HK-2 (cell line): ENCODE measurements at regions not wholly inside any gene's neighbourhood (a gene's known extent, or its start where the extent isn't known, plus 50 kb on each side); places are given as distances from the start of the nearest gene placed in this dataset.
A peak's percentile ranks its signal among the peaks of the same experiment; 100 is the strongest.
"Not testable (repeated sequence)": the region's sequence is repeated elsewhere in the genome, so short reads cannot be mapped to it uniquely, and the experiment has no call there.

Experiments used
- DNase-seq: peaks from one replicate; pipeline ENCODE4 v3.0.0-alpha.2; 2018; ENCODE audit not compliant: unreplicated experiment

DNA sequence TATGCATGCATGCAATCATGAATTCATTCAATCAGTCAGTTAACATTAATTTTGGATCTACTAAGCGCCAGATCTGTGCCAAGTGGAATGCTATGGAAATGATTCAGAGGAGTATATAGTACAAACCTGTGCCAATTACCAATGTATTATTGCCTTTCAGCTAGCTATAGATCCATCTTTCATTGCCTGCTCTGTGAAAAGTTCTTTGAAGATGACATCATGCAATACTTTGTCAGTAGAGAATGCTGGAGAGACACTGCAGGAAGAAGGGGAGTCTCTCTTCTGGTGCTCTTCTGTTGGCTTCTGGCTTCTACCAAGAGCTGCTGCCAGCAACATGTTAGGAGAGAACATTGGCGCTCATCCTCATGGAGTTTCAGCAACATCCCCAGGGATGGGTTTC is 81.0 kb upstream of the LMCD1 start:
- DNase-seq = no peak

- DNase-seq = no peak
These were observed 80.4 kb upstream of the LMCD1 start for GRCh38 chr3:8421267-8421666.

GRCh38 chr3:8421711-8422110 is 79.9 kb upstream of the LMCD1 start:
- DNase-seq = no peak

- DNase-seq = no peak
These were observed 78.3 kb upstream of the LMCD1 start for GRCh38 chr3:8423307-8423706.

DNA sequence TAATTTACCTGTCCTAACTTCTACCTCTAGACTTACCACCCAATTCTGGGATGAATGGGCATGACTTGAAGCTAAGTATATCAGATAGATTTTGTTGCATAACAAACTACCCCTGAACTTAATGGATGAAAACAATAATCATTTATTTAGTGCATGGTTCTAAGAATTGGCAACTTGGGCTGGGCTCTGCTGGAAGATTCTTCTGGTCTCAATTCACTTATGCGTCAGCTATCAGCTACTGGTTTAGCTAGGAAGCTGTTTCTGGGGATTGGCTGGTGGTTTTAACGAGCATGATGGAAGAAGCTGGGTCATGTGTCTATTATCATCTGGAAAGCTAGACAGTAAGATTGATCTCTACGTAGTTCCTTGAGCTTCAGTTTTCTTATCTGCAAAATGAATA is 77.3 kb upstream of the LMCD1 start:
- DNase-seq = no peak

- no peak for DNase-seq
These were observed 64.8 kb upstream of the LMCD1 start for GRCh38 chr3:8436661-8437287.

DNA sequence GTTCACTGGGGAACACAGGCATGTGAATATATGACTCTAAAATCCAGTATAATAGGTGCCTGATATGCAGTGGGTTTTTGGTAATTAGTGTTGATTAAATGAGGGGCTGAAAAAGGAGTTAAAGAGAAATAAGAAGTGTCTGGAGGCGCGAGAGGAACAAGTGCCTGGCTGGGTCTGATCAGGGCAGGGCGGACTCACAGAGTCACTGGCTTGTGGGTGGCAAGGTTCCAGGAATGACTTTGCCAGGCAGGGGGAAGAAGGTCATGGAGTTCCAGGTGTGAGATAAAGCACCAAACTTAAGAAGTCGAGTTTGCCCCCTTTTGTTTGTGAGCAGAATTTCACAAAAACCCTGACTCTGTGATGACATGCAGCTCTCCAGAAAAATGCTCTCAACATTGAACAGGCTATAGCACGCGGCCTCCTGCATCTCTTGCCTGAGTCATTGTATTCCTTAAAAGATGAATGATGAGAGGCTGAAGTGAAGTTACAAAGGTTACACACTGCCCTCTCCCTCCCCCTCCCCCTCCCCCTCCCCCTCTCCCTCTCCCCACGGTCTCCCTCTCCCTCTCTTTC is 63.0 kb upstream of the LMCD1 start:
- DNase-seq = no peak

DNA sequence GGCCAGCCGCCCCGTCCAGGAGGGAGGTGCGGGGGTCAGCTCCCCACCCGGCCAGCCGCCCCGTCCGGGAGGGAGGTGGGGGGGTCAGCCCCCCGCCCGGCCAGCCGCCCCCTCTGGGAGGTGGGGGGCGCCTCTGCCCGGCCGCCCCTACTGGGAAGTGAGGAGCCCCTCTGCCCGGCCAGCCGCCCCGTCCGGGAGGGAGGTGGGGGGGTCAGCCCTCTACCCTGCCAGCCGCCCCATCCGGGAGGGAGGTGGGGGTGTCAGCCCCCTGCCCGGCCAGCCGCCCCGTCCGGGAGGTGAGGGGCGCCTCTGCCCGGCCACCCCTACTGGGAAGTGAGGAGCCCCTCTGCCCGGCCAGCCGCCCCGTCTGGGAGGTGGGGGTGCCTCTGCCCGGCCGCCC is 61.5 kb upstream of the LMCD1 start:
- DNase-seq = not testable (repeated sequence)

DNA sequence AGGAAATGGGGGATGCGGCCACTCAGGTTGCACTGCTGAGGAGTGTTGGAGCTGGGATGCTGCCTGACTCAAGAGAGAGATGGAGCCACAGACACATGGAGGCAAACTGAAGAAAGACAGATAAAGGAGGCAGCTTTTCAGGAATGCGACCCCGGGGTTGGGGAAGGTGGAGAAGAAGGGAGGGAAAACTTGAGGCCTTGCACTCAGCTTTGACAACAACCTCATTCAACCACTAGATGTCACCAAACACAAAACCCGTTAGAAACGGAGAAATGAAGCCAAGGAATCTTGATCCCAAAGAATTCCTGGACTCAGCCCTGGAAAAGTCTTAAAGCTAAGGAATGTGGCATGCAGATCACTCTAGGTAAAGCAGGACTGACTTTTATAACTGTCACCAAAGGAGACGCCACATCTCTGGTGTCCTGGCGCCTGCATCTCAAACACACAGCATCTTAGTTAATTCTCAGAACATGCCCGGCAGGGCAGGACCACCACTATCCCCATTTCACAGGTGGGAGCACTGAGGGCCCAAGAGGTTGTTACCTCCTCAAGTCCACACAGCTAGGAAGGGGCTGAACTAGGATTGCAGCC is 59.6 kb upstream of the LMCD1 start:
- no peak for DNase-seq

DNA sequence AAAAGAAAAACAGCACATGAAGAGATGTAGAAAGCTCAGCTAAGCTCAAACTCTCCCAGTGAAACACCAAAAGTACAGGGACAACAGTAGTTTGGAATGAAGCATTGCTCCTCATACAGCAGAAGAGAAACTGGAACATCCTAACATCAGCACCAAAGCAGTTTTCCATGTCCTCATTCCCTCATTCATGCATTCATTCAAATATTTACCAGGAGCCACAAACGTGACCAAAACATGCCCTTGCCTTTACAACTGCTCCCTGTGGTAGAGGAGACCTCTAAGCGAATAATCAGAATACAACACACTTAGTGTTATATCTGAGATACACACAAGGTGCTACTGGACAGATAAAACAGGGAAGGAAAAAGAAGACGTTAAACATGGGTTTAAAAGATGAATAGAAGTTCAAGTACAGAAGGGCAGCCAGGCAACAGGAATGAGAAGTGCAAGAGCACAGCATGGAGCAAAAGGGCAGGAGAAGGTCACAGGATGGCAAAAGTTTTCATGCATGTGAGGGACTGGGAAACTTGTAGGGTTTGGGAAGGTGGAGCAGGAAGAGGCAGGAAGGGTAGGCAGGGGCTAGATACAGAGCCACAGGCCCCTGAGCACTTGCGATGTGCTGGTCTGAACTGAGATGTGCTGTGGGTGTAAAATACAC is 58.5 kb upstream of the LMCD1 start:
- no peak for DNase-seq

GRCh38 chr3:8443829-8444791 is 57.5 kb upstream of the LMCD1 start:
- peak; percentile 91 for DNase-seq

GRCh38 chr3:8444883-8445282 is 56.7 kb upstream of the LMCD1 start:
- DNase-seq = no peak

DNA sequence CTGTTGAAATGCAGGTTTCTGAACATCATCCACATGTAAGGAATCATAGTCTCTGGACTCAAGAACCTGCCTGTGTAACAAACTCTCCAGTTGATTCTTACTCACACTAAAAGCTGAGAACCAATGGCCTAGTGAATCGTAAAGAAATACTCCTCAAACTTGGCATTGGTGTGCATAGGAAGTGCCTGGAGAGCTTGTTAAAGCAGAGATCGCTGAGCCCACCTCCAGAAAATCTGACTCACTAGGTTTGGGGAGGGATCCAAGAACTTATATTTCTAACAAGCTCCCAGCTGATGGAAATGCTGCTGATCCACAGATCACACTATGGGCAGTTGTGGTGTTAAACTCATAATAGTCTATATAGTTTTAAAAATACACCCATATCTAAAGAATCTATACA is 55.8 kb upstream of the LMCD1 start:
- DNase-seq = peak; percentile 29

- DNase-seq = no peak
These were observed 54.8 kb upstream of the LMCD1 start for GRCh38 chr3:8446845-8447244.

GRCh38 chr3:8450618-8451017 is 51.0 kb upstream of the LMCD1 start:
- DNase-seq = no peak

- no peak for DNase-seq
These were observed 49.9 kb upstream of the LMCD1 start for GRCh38 chr3:8451696-8452095.
